ENCODE measurements at regions not wholly inside any gene's neighbourhood (a gene's known extent, or its start where the extent isn't known, plus 50 kb on each side); places are given as distances from the start of the nearest gene placed in this dataset.

GRCh38 chr11:127629200-127629599 lies 628.6 kb upstream of the KIRREL3 start:
- H4K20me1 ChIP-seq (ENCODE audit: insufficient read depth, low read depth, low read length), result no peaks in the 10 kb centered on the region
- no peak overlapping the region for H2AFZ ChIP-seq (ENCODE audit: low read length)
- no peaks in the 10 kb centered on the region for H3K9me2 ChIP-seq (replicated peaks; ENCODE audit: insufficient read depth, low read length)
- no peak overlapping the region for H3K9ac ChIP-seq (ENCODE audit: low read length)
- H3K79me2 ChIP-seq (ENCODE audit: low read length), result no peaks in the 10 kb centered on the region
- DNase-seq, result no peak
- H3K27me3 ChIP-seq (ENCODE audit: low read length), result no peaks in the 10 kb centered on the region
- H3K27ac ChIP-seq (ENCODE audit: low read length), result no peak overlapping the region
- no peak overlapping the region for H3K4me3 ChIP-seq (ENCODE audit: low read length)
- H3K36me3 ChIP-seq (ENCODE audit: insufficient read depth, low read length), result no peaks in the 10 kb centered on the region
- no peaks in the 10 kb centered on the region for H3K9me3 ChIP-seq (ENCODE audit: low read length)
- no peaks in the 10 kb centered on the region for H3K4me1 ChIP-seq (ENCODE audit: low read length)
- no peak overlapping the region for H3K4me2 ChIP-seq (ENCODE audit: low read depth, low read length, poor library complexity, severe bottlenecking)

- H3K27ac ChIP-seq (ENCODE audit: low read length), result no peak overlapping the region
- no peak for DNase-seq
- H3K36me3 ChIP-seq (ENCODE audit: insufficient read depth, low read length), result no peaks in the 10 kb centered on the region
Observed at GRCh38 chr11:127628458-127628785, 627.9 kb upstream of the KIRREL3 start.

GRCh38 chr11:127627629-127628457 lies 627.3 kb upstream of the KIRREL3 start:
- Histone ChIP-seq H3K9me3 (ENCODE audit: low read length) (no peaks in the 10 kb centered on the region), H3K36me3 (ENCODE audit: insufficient read depth, low read length) (no peaks in the 10 kb centered on the region), H3K9me2 (replicated peaks; ENCODE audit: insufficient read depth, low read length) (no peaks in the 10 kb centered on the region), H3K27ac (ENCODE audit: low read length) (no peak overlapping the region), H3K4me2 (ENCODE audit: low read depth, low read length, poor library complexity, severe bottlenecking) (no peak overlapping the region), H4K20me1 (ENCODE audit: insufficient read depth, low read depth, low read length) (no peaks in the 10 kb centered on the region), H3K79me2 (ENCODE audit: low read length) (no peaks in the 10 kb centered on the region), H2AFZ (ENCODE audit: low read length) (no peak overlapping the region), H3K27me3 (ENCODE audit: low read length) (no peaks in the 10 kb centered on the region), H3K4me3 (ENCODE audit: low read length) (no peak overlapping the region), H3K4me1 (ENCODE audit: low read length) (no peaks in the 10 kb centered on the region), H3K9ac (ENCODE audit: low read length) (no peak overlapping the region)
- DNase-seq, result no peak

More at GRCh38 chr11:127628458-127628785, 627.9 kb upstream of the KIRREL3 start:
- Histone ChIP-seq H3K9ac (ENCODE audit: low read length) (no peak overlapping the region), H3K27me3 (ENCODE audit: low read length) (no peaks in the 10 kb centered on the region), H3K4me2 (ENCODE audit: low read depth, low read length, poor library complexity, severe bottlenecking) (no peak overlapping the region), H2AFZ (ENCODE audit: low read length) (no peak overlapping the region), H4K20me1 (ENCODE audit: insufficient read depth, low read depth, low read length) (no peaks in the 10 kb centered on the region), H3K4me3 (ENCODE audit: low read length) (no peak overlapping the region), H3K9me3 (ENCODE audit: low read length) (no peaks in the 10 kb centered on the region), H3K79me2 (ENCODE audit: low read length) (no peaks in the 10 kb centered on the region), H3K9me2 (replicated peaks; ENCODE audit: insufficient read depth, low read length) (no peaks in the 10 kb centered on the region), H3K4me1 (ENCODE audit: low read length) (no peaks in the 10 kb centered on the region)

- H3K9me3 ChIP-seq (ENCODE audit: low read length), result no peaks in the 10 kb centered on the region
- no peaks in the 10 kb centered on the region for H3K27me3 ChIP-seq (ENCODE audit: low read length)
- H3K9me2 ChIP-seq (replicated peaks; ENCODE audit: insufficient read depth, low read length), result no peaks in the 10 kb centered on the region
- no peaks in the 10 kb centered on the region for H3K4me1 ChIP-seq (ENCODE audit: low read length)
- no peak overlapping the region for H2AFZ ChIP-seq (ENCODE audit: low read length)
- H3K9ac ChIP-seq (ENCODE audit: low read length), result no peak overlapping the region
- no peak for DNase-seq
- H3K79me2 ChIP-seq (ENCODE audit: low read length), result no peaks in the 10 kb centered on the region
- H3K4me2 ChIP-seq (ENCODE audit: low read depth, low read length, poor library complexity, severe bottlenecking), result no peak overlapping the region
- H4K20me1 ChIP-seq (ENCODE audit: insufficient read depth, low read depth, low read length), result no peaks in the 10 kb centered on the region
- H3K36me3 ChIP-seq (ENCODE audit: insufficient read depth, low read length), result no peaks in the 10 kb centered on the region
- no peak overlapping the region for H3K27ac ChIP-seq (ENCODE audit: low read length)
- H3K4me3 ChIP-seq (ENCODE audit: low read length), result no peak overlapping the region
Observed at GRCh38 chr11:127627204-127627603, 626.6 kb upstream of the KIRREL3 start.

DNA sequence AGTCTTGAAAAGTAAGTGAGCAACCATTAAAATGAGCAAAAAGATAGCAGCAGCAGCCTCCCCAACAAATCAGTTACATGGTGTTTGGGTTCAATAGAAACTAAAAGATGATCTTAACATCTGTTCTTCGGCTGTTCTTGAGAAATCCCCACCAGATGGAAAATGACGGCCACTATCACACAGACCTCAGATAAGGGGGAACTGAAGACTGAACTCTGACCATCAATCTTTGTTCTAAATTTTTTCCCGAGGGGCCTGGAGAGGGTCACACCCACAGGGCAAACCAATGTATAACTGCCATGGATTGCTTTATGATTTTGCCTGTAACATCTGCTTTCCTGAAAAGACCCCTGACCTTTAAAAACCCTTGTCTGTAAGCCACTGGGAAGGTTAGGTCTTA lies 624.8 kb upstream of the KIRREL3 start:
- H3K79me2 ChIP-seq (ENCODE audit: low read length), result no peaks in the 10 kb centered on the region
- H3K9ac ChIP-seq (ENCODE audit: low read length), result no peak overlapping the region
- H4K20me1 ChIP-seq (ENCODE audit: insufficient read depth, low read depth, low read length), result no peaks in the 10 kb centered on the region
- H3K4me2 ChIP-seq (ENCODE audit: low read depth, low read length, poor library complexity, severe bottlenecking), result no peak overlapping the region
- no peaks in the 10 kb centered on the region for H3K9me3 ChIP-seq (ENCODE audit: low read length)
- H2AFZ ChIP-seq (ENCODE audit: low read length), result no peak overlapping the region
- no peak for DNase-seq
- H3K4me1 ChIP-seq (ENCODE audit: low read length), result no peaks in the 10 kb centered on the region
- no peaks in the 10 kb centered on the region for H3K36me3 ChIP-seq (ENCODE audit: insufficient read depth, low read length)
- H3K4me3 ChIP-seq (ENCODE audit: low read length), result no peak overlapping the region
- no peaks in the 10 kb centered on the region for H3K9me2 ChIP-seq (replicated peaks; ENCODE audit: insufficient read depth, low read length)
- H3K27ac ChIP-seq (ENCODE audit: low read length), result no peak overlapping the region
- no peaks in the 10 kb centered on the region for H3K27me3 ChIP-seq (ENCODE audit: low read length)

DNA sequence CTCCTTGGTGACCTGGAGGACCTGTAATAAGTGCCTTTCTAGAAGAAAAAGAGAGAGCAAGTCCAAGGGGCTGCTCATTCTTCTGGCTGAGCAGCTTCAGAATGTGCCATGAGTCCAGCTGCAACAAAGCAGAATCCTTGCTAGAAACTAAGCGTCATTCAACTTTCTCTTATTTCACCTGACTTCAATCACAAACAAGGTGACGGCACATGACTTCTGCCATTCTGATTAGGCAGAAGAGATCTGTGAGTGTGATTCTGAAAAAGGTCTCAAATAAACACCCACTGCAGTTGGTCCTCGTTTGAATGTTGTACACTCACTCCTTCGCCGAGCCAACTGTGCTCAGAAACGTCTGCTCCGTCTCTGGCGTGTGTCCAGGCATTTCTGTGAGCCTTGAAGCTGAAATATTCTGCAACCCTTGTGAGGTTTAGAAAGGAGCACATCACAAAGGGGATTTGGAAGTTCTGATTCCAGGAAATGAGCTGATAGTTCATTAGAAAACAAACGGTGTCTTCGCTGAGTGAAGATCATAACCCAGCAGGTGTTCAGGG lies 623.8 kb upstream of the KIRREL3 start:
- H3K36me3 ChIP-seq (ENCODE audit: insufficient read depth, low read length), result no peaks in the 10 kb centered on the region
- H3K27ac ChIP-seq (ENCODE audit: low read length), result no peak overlapping the region
- no peaks in the 10 kb centered on the region for H4K20me1 ChIP-seq (ENCODE audit: insufficient read depth, low read depth, low read length)

DNA sequence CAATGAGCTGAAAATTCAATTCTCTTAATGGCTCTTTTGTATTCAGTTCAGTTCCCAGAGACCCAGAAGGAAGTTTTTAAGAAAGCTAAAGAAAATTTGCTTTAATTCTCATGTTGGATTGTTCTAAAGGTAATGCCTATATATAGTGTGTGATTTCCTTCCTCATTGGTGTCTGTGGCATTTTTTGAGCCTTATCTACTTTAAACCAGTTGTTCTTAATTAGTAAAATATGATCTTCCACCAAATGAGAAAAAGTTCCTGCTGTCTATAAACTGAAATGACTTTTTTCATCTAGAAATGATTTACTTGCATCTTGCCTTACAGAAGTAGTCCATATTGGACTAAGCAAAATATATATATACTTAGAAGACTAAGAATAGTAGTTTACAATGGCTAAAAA lies 622.1 kb upstream of the KIRREL3 start:
- Histone ChIP-seq H2AFZ (ENCODE audit: low read length) (no peak overlapping the region), H3K9me2 (replicated peaks; ENCODE audit: insufficient read depth, low read length) (no peaks in the 10 kb centered on the region), H3K4me1 (ENCODE audit: low read length) (no peaks in the 10 kb centered on the region), H3K36me3 (ENCODE audit: insufficient read depth, low read length) (no peaks in the 10 kb centered on the region), H3K79me2 (ENCODE audit: low read length) (no peaks in the 10 kb centered on the region), H3K9me3 (ENCODE audit: low read length) (no peaks in the 10 kb centered on the region), H3K27me3 (ENCODE audit: low read length) (no peaks in the 10 kb centered on the region), H3K4me3 (ENCODE audit: low read length) (no peak overlapping the region), H3K9ac (ENCODE audit: low read length) (no peak overlapping the region), H4K20me1 (ENCODE audit: insufficient read depth, low read depth, low read length) (no peaks in the 10 kb centered on the region), H3K4me2 (ENCODE audit: low read depth, low read length, poor library complexity, severe bottlenecking) (no peak overlapping the region), H3K27ac (ENCODE audit: low read length) (no peak overlapping the region)
- DNase-seq, result no peak

More for the DNA sequence above, 623.8 kb upstream of the KIRREL3 start:
- H3K9me2 ChIP-seq (replicated peaks; ENCODE audit: insufficient read depth, low read length), result no peaks in the 10 kb centered on the region
- no peak overlapping the region for H3K4me2 ChIP-seq (ENCODE audit: low read depth, low read length, poor library complexity, severe bottlenecking)
- no peaks in the 10 kb centered on the region for H3K79me2 ChIP-seq (ENCODE audit: low read length)
- no peak for DNase-seq
- no peaks in the 10 kb centered on the region for H3K27me3 ChIP-seq (ENCODE audit: low read length)
- H3K4me1 ChIP-seq (ENCODE audit: low read length), result no peaks in the 10 kb centered on the region
- H3K9ac ChIP-seq (ENCODE audit: low read length), result no peak overlapping the region
- H2AFZ ChIP-seq (ENCODE audit: low read length), result no peak overlapping the region
- H3K9me3 ChIP-seq (ENCODE audit: low read length), result no peaks in the 10 kb centered on the region
- no peak overlapping the region for H3K4me3 ChIP-seq (ENCODE audit: low read length)

DNA sequence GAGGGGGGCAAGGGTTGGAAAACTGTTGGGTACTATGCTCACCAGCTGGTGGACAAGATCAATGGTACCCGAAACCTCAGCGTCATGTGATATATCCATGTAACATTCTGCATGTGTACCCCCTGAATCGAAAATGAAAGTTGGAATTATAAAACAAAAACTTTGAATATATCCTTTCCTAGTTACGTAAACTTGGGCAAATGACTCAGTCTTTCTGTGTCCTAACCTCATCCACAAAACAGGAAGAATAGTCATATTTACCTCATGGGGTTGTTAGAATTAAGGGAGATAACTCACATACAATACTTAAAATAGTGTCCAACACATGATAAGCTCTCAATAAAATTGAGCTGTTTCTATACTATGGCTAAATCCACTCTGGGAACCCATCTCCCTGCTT lies 620.1 kb upstream of the KIRREL3 start:
- H2AFZ ChIP-seq (ENCODE audit: low read length), result no peak overlapping the region

More for the DNA sequence above, 620.1 kb upstream of the KIRREL3 start:
- H3K4me2 ChIP-seq (ENCODE audit: low read depth, low read length, poor library complexity, severe bottlenecking), result no peak overlapping the region
- no peaks in the 10 kb centered on the region for H3K4me1 ChIP-seq (ENCODE audit: low read length)
- no peak for DNase-seq
- H3K9me3 ChIP-seq (ENCODE audit: low read length), result no peaks in the 10 kb centered on the region
- no peak overlapping the region for H3K4me3 ChIP-seq (ENCODE audit: low read length)
- H3K9me2 ChIP-seq (replicated peaks; ENCODE audit: insufficient read depth, low read length), result no peaks in the 10 kb centered on the region
- H3K79me2 ChIP-seq (ENCODE audit: low read length), result no peaks in the 10 kb centered on the region
- no peaks in the 10 kb centered on the region for H4K20me1 ChIP-seq (ENCODE audit: insufficient read depth, low read depth, low read length)
- H3K27ac ChIP-seq (ENCODE audit: low read length), result no peak overlapping the region
- no peaks in the 10 kb centered on the region for H3K36me3 ChIP-seq (ENCODE audit: insufficient read depth, low read length)
- no peaks in the 10 kb centered on the region for H3K27me3 ChIP-seq (ENCODE audit: low read length)
- no peak overlapping the region for H3K9ac ChIP-seq (ENCODE audit: low read length)

Data from Karpas-422 (cell line).